ENCODE measurements at regions not wholly inside any gene's neighbourhood (a gene's known extent, or its start where the extent isn't known, plus 50 kb on each side); places are given as distances from the start of the nearest gene placed in this dataset.

GRCh38 chr3:174488527-174488926 is 370.6 kb upstream of the NAALADL2 start:
- no peaks in the 10 kb centered on the region for H4K20me1 ChIP-seq (replicated peaks in 1 of 2; ENCODE audit: control insufficient read depth in 1 of 2, insufficient read depth in 2 of 2, low read length in 2 of 2)
- H4K5ac ChIP-seq (ENCODE audit: insufficient read length, low read depth, low read length): no peak overlapping the region
- no peaks in the 10 kb centered on the region for H3K27me3 ChIP-seq (replicated peaks in 1 of 4; ENCODE audit: control insufficient read depth in 3 of 4, extremely low read depth in 1 of 4, insufficient read depth in 3 of 4, low read length in 3 of 4)
- H4K8ac ChIP-seq (ENCODE audit: extremely low read depth, insufficient read depth, low read length): no peak overlapping the region
- no peak overlapping the region for H3K4me2 ChIP-seq (ENCODE audit: insufficient read depth in 1 of 2, low read depth in 2 of 2, low read length in 2 of 2)
- POLR2A ChIA-PET (ENCODE audit: partially characterized antibody): no interaction called here
- H3K9me3 ChIP-seq (ENCODE audit: insufficient read depth in 2 of 2, low read depth in 1 of 2, low read length in 1 of 2): no peaks in the 10 kb centered on the region
- no peaks in the 10 kb centered on the region for H3K23me2 ChIP-seq (ENCODE audit: low read depth, low read length)
- H2AK5ac ChIP-seq (ENCODE audit: low read depth, low read length): no peak overlapping the region
- H3K4me3 ChIP-seq (ENCODE audit: extremely low read depth in 1 of 4, insufficient read depth in 2 of 4, low read depth in 3 of 4, low read length in 4 of 4): no peak overlapping the region
- DNase-seq (ENCODE audit: low read depth in 1 of 2, low spot score in 2 of 2) (no peak), FAIRE-seq (no peak)
- no peaks in the 10 kb centered on the region for H3K4me1 ChIP-seq (replicated peaks in 1 of 4; ENCODE audit: control insufficient read depth in 3 of 4, insufficient read depth in 4 of 4, low read length in 3 of 4)
- H2BK15ac ChIP-seq (ENCODE audit: low read length): no peak overlapping the region
- no peak overlapping the region for H3K23ac ChIP-seq (ENCODE audit: insufficient read length)
- H4K91ac ChIP-seq (replicated peaks; ENCODE audit: insufficient read length, low read length): no peak overlapping the region
- H3K18ac ChIP-seq (ENCODE audit: extremely low read depth, low read length): no peak overlapping the region
- H3K4ac ChIP-seq (replicated peaks; ENCODE audit: insufficient read length, low read depth, low read length): no peak overlapping the region
- H3K9ac ChIP-seq (replicated peaks in 1 of 4; ENCODE audit: extremely low read depth in 1 of 4, low read depth in 3 of 4, low read length in 3 of 4): no peak overlapping the region
- no peak overlapping the region for H2BK12ac ChIP-seq (ENCODE audit: low read depth, low read length)
- no peak overlapping the region for H3K14ac ChIP-seq (ENCODE audit: insufficient read length)
- H3K27ac ChIP-seq (ENCODE audit: low read depth, low read length): no peak overlapping the region
- H3K56ac ChIP-seq (replicated peaks; ENCODE audit: insufficient read length, low read depth, low read length): no peak overlapping the region
- H2BK120ac ChIP-seq (replicated peaks; ENCODE audit: low read depth, low read length): no peak overlapping the region
- H3K79me2 ChIP-seq (ENCODE audit: control insufficient read depth in 1 of 2, insufficient read depth in 2 of 2, low read length in 2 of 2): no peaks in the 10 kb centered on the region
- no peaks in the 10 kb centered on the region for H3K36me3 ChIP-seq (ENCODE audit: control insufficient read depth in 2 of 4, insufficient read depth in 4 of 4, low read length in 3 of 4)
- H2BK20ac ChIP-seq (ENCODE audit: low read length): no peak overlapping the region
- H3K79me1 ChIP-seq (ENCODE audit: low read depth, low read length): no peaks in the 10 kb centered on the region
- CTCF ChIA-PET (ENCODE audit: partially characterized antibody): no interaction called here
- H2BK5ac ChIP-seq (ENCODE audit: low read depth, low read length): no peak overlapping the region
- WGBS, 2 experiments (ENCODE audit: extremely low coverage in 1 of 2, insufficient coverage in 1 of 2, insufficient read length in 1 of 2, insufficient replicate concordance in 2 of 2, low coverage in 1 of 2, low lambda C conversion rate in 2 of 2, missing lambda C conversion rate in 1 of 2): 86% methylated on average over 2 of the region's 2 CpGs; no CpG with 5 or more reads in 1 of the 2 experiments
- H2AFZ ChIP-seq (ENCODE audit: low read length): no peak overlapping the region
- no peak for TF ChIP-seq JUN (IDR thresholded peaks at IDR 0.05; ENCODE audit: low read depth, low read length)
- TF ChIP-seq JUND (IDR thresholded peaks at IDR 0.05; ENCODE audit: low read length): no peak
- no peak for TF ChIP-seq ZNF274 (IDR thresholded peaks at IDR 0.05; ENCODE audit: borderline replicate concordance, extremely low read depth, low read length)
- no peak for TF ChIP-seq CTBP2 (IDR thresholded peaks at IDR 0.05; ENCODE audit: borderline replicate concordance, insufficient read depth, insufficient read length, low read length)
- no peak for TF ChIP-seq POU5F1 (IDR thresholded peaks at IDR 0.05; ENCODE audit: low read depth, low read length)
- no peak for TF ChIP-seq CHD2 (IDR thresholded peaks at IDR 0.05; ENCODE audit: low read length)
- no peak for TF ChIP-seq KDM4A (IDR thresholded peaks at IDR 0.05; ENCODE audit: low read depth, low read length, severe bottlenecking)
- no peak for TF ChIP-seq BACH1 (IDR thresholded peaks at IDR 0.05; ENCODE audit: low read length)
- TF ChIP-seq BRCA1 (IDR thresholded peaks at IDR 0.05; ENCODE audit: low read depth, low read length): no peak
- TF ChIP-seq RAD21 (IDR thresholded peaks at IDR 0.05 in 1 of 2, conservative IDR thresholded peaks at IDR 0.05 in 1 of 2; ENCODE audit: low read depth in 2 of 2, low read length in 2 of 2): no peak
- TF ChIP-seq BCL11A (IDR thresholded peaks at IDR 0.05; ENCODE audit: low read depth in 2 of 2, low read length in 2 of 2): no peak
- TF ChIP-seq SP1 (IDR thresholded peaks at IDR 0.05; ENCODE audit: low read depth, low read length): no peak
- no peak for TF ChIP-seq HDAC6 (IDR thresholded peaks at IDR 0.05; ENCODE audit: low read depth, low read length)
- TF ChIP-seq MAFK (IDR thresholded peaks at IDR 0.05; ENCODE audit: low read depth, low read length): no peak
- no peak for TF ChIP-seq SAP30 (IDR thresholded peaks at IDR 0.05; ENCODE audit: insufficient read depth, insufficient replicate concordance, low read length)
- no peak for TF ChIP-seq HDAC2 (IDR thresholded peaks at IDR 0.05; ENCODE audit: borderline replicate concordance in 1 of 2, low read depth in 2 of 2, low read length in 2 of 2)
